NCI-H510A (cell line): ENCODE measurements at regions not wholly inside any gene's neighbourhood (a gene's known extent, or its start where the extent isn't known, plus 50 kb on each side); places are given as distances from the start of the nearest gene placed in this dataset.
"Not testable (repeated sequence)": the region's sequence is repeated elsewhere in the genome, so short reads cannot be mapped to it uniquely, and the experiment has no call there.

Experiments
- DNase-seq: peaks from one replicate; lab custom pipeline; 2025; lab: John Stamatoyannopoulos, UW

- no peak for DNase-seq
Measured at GRCh38 chr10:3264161-3264761, 91.7 kb upstream of the PITRM1 start.

- DNase-seq = no peak
Measured at GRCh38 chr10:3263747-3264146, 91.2 kb upstream of the PITRM1 start.

DNA sequence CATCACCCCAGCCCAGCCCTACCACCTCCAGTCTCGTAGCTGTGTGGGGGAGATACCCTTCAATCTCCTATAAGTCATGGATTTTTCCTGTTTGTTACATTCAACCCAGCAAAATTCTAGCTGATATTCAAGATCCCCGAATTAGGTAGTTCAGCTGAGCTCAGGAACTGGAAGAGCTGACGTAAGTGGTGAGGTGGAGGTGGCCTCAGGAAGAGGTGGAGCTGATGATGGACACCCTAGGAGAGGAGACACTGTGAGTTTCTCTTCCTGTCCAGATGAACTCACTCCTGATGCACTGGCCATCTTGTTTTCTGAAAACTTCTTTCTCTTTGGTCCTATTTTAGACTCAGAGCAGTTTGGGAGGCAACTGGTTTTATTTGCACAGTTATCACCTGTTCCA is 90.5 kb upstream of the PITRM1 start:
- DNase-seq = no peak

- no peak for DNase-seq
Measured at GRCh38 chr10:3261921-3262320, 89.3 kb upstream of the PITRM1 start.

- no peak for DNase-seq
Measured at GRCh38 chr10:3260066-3260834, 87.7 kb upstream of the PITRM1 start.

DNA sequence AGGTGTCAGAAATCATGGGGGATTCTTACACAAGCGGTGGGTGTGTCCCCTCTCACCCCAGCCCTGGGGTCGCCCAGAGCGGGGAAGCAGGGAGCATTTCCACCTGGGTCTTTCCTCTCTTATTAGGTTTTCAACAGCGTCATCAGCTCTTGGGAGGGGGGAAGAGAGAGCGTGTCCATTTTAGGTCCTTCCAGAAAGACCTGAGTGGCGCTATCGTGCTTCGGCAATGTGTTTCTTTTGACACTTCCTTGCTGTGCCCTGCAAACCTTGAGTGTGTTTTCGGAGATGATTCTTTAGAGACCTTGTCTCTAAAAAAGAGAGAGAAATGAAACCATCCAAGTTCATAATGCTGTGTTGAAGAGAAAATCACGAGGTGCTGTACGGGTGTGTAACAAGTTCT is 86.9 kb upstream of the PITRM1 start:
- DNase-seq = no peak

GRCh38 chr10:3258394-3258793 is 85.8 kb upstream of the PITRM1 start:
- no peak for DNase-seq

GRCh38 chr10:3255616-3256015 is 83.0 kb upstream of the PITRM1 start:
- DNase-seq = no peak

DNA sequence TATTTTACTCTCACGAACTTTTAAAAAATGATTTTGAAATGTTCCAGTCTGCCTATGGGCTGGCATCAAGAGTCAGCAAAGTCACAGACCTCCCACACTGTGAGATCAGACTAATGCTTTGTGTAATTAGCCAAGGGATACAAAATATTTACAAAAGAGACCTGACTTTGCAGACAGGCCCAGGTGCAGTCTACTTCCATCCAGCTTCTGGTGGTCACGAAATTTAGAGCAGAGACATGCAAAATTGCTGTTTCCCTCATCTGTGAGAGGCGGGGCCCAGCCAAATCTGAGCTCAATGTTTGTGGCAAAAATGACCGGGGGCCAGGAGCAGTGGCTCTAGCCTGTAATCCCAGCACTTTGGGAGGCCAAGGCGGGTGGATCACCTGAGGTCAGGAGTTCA is 82.5 kb upstream of the PITRM1 start:
- DNase-seq = no peak

GRCh38 chr10:3253974-3254373 is 81.4 kb upstream of the PITRM1 start:
- not testable (repeated sequence) for DNase-seq

DNA sequence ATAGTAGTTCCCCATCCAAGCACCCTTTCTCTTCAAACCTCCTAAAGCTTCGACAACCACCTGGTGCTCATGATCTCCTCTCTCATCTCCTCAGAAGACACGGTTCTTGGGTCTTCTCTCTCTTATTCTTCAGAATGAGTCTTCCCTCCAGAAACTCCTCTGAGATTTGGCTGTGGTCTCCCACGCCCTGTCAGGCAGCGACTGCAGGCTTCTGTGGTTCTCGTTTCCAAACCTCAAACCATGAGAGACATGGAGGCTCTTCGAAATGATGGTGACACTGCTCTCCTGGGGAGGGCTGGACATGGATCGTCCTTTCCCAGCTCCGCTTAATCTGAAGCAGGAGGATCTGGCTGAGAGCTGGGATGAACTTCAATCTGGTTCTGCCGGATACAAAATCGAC is 78.6 kb upstream of the PITRM1 start:
- no peak for DNase-seq

GRCh38 chr10:3249307-3249889 is 76.8 kb upstream of the PITRM1 start:
- DNase-seq = no peak

DNA sequence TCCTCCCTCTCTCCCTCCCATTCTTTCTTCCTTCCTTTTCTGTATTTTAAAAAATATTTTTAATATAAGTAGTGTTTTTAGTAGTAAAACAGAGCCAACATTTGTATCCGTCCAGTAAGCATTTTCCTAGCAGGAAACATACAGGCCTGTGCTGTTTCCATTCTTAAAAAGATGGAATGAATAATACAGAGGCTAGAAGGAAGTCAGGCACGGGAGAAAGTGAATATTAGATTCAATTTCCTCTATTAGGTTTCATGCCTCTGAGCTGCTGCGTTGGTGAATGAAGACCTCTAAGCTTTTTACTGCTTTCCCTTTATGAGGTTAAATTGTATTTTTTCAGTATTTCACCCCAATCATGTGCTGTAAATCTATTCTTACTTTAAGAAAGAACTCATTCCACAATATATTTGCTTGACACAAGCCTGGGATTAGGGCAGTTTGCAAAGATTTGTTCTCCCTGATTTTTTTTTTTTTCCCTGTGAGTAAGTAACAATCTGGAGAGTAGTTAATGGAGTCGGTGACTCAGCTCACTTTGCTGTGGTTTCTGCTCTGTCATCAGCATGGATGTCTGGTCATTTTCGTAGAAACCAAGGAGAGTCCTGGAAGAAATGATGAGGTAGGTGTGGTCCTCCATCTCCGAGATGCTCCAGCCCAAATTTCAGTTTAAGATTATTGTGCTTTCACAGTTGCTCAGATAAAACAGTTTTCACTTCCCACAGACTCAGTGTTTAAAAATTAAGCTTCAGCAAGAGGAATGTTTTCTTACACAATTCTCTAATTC is 76.1 kb upstream of the PITRM1 start:
- no peak for DNase-seq

DNA sequence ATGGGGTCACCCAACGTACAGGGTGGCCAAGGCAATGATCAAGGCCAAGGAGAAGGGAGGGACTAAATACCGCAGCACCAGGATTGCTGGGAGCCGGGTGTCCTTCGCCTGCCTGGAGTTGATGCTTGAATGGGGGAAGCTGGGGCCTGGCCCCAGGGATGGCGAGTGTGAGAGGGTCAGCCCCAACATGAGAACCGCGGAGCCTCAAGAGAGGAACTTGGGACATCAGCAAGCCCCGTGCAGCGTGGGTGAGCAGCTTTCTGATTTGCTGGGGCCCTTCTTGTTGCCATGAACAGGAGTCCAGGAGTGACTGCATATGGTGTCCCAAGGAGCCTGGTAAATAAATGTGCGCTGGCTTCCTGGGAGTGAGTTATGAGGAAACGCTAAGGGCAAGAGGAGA is 72.8 kb upstream of the PITRM1 start:
- DNase-seq = no peak

DNA sequence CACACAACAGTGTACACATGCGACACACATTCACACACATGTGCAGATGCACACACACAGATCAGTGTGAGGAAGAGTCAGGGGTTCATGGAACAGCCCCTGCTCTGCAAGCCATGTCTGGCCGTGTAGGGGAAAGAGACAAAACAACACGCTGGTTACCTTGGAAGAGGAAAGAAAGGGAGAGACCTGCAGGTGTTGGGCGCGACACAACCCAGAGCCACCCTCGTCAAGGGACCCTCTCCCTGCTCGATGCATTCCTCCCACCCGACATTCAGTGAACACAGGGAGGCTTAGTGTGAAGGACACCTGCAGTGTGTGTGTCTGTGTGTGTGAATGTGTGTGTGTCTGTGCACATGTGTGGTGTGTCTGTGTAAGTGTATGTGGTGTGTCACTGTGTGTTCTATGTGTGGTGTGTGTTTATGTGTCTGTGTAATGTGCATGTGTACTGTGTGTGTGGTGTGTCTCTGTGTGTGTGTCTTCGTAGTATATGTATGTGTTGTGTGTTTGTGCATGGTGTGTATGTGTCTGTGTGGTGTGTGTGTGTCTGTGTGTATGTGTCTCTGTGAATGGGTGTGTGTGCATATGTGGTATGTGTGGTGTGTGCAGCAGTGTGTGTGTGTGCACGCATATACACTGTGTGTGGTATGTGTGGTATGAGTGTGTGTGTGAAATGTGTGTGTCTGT is 69.5 kb upstream of the PITRM1 start:
- no peak for DNase-seq

GRCh38 chr10:3241274-3241921 is 68.8 kb upstream of the PITRM1 start:
- DNase-seq = no peak

- no peak for DNase-seq
Measured at GRCh38 chr10:3239920-3240894, 67.6 kb upstream of the PITRM1 start.

DNA sequence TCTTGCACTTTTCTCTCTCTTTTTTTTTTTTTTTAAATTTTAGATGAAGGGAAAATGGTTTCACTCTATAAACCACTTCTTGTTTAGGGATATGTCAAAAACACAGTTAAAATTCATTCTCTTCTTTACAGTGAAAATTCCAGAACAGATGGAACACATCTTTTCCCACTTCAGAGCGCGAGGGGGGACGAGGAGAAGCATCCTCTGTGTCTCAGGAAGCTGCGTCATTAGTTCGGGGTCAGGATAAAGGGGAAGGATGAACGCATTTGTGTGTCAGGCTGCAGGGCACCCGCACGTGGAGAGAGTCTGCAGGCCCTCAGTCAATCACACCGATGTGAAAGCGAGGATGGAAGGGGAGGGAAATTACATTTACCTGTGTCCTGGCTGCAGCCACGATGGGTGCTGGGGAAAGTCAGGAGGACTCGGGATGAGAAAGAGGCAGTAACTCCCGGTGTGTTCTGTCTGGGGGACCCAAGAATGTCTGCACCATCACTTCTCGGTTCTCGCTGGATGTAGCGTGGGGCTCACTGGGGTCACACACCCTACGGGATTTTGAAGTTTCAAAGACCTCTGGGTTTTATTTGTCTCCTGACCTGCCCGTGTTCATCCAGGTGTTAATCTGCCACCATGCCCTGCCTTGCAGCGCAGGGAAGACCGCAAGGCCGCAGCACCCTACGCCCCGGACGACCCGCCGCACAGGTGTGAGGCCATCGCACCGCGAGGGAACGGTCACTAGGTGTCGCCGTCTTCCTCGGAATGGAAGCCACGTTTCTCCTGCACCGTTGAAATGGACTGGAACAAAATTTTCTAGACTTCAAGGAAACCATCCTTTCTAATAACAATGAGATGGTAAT is 66.7 kb upstream of the PITRM1 start:
- no peak for DNase-seq

GRCh38 chr10:3238115-3238871 is 65.7 kb upstream of the PITRM1 start:
- DNase-seq = no peak
